Islet of Langerhans (tissue), 1 donor: ENCODE measurements at regions not wholly inside any gene's neighbourhood (a gene's known extent, or its start where the extent isn't known, plus 50 kb on each side); places are given as distances from the start of the nearest gene placed in this dataset.
"Not testable (repeated sequence)": the region's sequence is repeated elsewhere in the genome, so short reads cannot be mapped to it uniquely, and the experiment has no call there.

Experiments
- FAIRE-seq: peaks from one replicate; lab custom pipeline; 2011; peaks lifted over from hg19 to GRCh38; lab: Jason Lieb, UNC

GRCh38 chrX:109782994-109783700 lies 50.1 kb upstream of the ACSL4 start:
- no peak for FAIRE-seq

GRCh38 chrX:109783701-109784079 lies 50.6 kb upstream of the ACSL4 start:
- FAIRE-seq = no peak

GRCh38 chrX:109785053-109785452 lies 52.0 kb upstream of the ACSL4 start:
- no peak for FAIRE-seq

GRCh38 chrX:109790511-109790910 lies 57.5 kb upstream of the ACSL4 start:
- not testable (repeated sequence) for FAIRE-seq

GRCh38 chrX:109793191-109793590 lies 60.1 kb upstream of the ACSL4 start:
- FAIRE-seq = no peak

GRCh38 chrX:109795682-109796081 lies 62.6 kb upstream of the ACSL4 start:
- FAIRE-seq = no peak

GRCh38 chrX:109797311-109797975 lies 64.4 kb upstream of the ACSL4 start:
- no peak for FAIRE-seq

GRCh38 chrX:109812236-109812635 lies 79.2 kb upstream of the ACSL4 start:
- FAIRE-seq = no peak

GRCh38 chrX:109813236-109813635 lies 80.2 kb upstream of the ACSL4 start:
- no peak for FAIRE-seq

GRCh38 chrX:109818976-109819375 lies 85.9 kb upstream of the ACSL4 start:
- FAIRE-seq = no peak

GRCh38 chrX:109822861-109823260 lies 89.8 kb upstream of the ACSL4 start:
- no peak for FAIRE-seq

- FAIRE-seq = no peak
Observed at GRCh38 chrX:109826954-109827708, 94.1 kb upstream of the ACSL4 start.

GRCh38 chrX:109827772-109828171 lies 94.7 kb upstream of the ACSL4 start:
- no peak for FAIRE-seq

- FAIRE-seq = no peak
Observed at GRCh38 chrX:109830157-109830703, 97.2 kb upstream of the ACSL4 start.

GRCh38 chrX:109830704-109831206 lies 97.7 kb upstream of the ACSL4 start:
- no peak for FAIRE-seq

GRCh38 chrX:109831326-109831985 lies 98.4 kb upstream of the ACSL4 start:
- FAIRE-seq = no peak

GRCh38 chrX:109839694-109840567 lies 106.9 kb upstream of the ACSL4 start:
- no peak for FAIRE-seq

- no peak for FAIRE-seq
Observed at GRCh38 chrX:109840585-109840984, 107.5 kb upstream of the ACSL4 start.

GRCh38 chrX:109841257-109841656 lies 108.2 kb upstream of the ACSL4 start:
- FAIRE-seq = no peak

GRCh38 chrX:109841869-109842579 lies 109.0 kb upstream of the ACSL4 start:
- no peak for FAIRE-seq

- no peak for FAIRE-seq
Observed at GRCh38 chrX:109842611-109843010, 109.6 kb upstream of the ACSL4 start.
